Skeletal muscle cell (primary cell): ENCODE measurements at regions not wholly inside any gene's neighbourhood (a gene's known extent, or its start where the extent isn't known, plus 50 kb on each side); places are given as distances from the start of the nearest gene placed in this dataset.
"Not testable (repeated sequence)": the region's sequence is repeated elsewhere in the genome, so short reads cannot be mapped to it uniquely, and the experiment has no call there.

Experiments
- DNase-seq: peaks from one replicate; pipeline ENCODE4 v3.0.0-alpha.2; 2010; ENCODE audit warnings: low read depth
- H3K4me3 ChIP-seq: 2 replicates; pipeline ENCODE4 v1.5.1; 2011; ENCODE audit warnings: low read depth, mild to moderate bottlenecking, control low read depth, low read length, moderate library complexity

DNA sequence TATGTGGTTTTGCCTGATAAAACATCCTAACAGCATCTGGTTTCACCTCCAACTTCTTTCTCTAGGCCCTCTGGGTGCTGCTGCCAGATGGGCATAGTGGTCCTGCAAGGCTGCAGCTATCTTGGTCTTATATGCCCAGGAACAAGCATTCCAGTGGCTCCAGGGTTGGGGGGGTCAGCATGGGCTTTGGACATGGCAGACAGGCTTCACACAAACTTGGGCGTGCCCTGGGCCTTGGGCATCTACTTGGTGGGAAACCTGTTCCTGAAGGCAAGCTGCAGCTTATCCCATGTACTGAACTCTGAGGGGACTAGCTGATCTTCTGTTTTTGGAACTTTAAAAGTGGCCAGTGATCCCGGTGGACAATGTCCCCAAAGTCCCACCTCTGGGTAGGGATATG, 54.9 kb upstream of the ZNF678 start:
- DNase-seq, result no peak
- H3K4me3 ChIP-seq, result no peak overlapping the region

DNA sequence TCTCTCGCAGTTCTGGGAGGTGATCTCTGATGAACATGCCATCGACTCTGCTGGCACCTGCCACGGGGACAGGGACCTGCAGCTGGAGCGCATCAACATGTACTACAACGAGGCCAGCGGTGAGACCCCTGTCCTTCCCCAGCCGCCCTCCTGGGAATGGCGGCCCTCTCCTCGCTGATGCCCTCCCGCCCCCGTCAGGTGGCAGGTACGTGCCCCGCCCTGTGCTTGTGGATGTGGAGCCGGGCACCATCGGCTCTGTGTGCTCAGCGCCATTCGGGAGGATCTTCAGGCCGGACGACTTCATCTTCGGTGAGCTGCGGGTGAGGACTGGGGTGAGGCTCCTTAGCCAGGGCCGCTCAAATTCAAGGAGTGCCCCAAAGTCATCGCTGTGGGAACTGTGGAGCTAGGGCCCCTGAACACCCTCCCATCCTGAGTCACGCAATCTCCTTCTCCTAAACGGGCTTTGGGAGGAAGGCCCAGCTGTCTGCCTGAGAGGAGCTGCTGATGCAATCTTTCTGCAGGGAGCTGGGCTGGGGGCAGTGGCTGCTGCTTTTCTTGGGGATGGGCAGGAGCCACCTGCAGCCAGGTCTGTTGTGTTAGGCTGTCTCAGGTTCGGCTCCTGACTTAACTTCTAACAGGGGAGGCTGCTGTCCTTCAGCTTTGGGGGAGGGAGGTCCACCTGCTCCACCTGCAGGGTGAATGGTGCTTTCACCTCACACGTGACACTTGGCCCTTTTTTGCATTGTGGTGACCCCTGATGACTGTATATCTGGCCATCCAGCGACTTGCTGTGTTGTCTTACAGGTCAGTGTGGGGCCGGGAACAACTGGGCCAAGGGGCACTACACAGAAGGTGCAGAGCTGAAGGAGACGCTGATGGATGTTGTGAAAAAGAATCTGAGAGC, 56.6 kb upstream of the ZNF678 start:
- H3K4me3 ChIP-seq, DNase-seq: not testable (repeated sequence)

DNA sequence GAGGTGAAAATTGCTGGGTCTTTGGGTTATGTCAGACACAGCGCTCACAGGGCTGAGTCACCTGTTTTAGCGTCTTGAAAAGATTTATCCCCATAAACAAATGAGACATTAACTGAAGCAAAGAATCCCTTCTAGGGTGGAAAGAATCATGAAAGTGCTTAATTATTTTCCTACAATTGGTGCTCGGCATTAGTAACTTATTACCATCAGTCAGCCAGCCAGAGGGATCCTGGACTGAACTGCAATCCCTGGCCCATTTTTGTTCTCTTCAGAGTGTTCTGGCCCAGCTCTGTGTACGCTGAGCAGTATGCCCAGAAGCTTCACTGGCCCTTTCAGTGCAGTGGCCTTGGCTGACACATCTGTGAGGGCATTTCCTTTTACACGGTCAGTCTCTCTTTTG, 67.3 kb upstream of the ZNF678 start:
- not testable (repeated sequence) for H3K4me3 ChIP-seq, DNase-seq

DNA sequence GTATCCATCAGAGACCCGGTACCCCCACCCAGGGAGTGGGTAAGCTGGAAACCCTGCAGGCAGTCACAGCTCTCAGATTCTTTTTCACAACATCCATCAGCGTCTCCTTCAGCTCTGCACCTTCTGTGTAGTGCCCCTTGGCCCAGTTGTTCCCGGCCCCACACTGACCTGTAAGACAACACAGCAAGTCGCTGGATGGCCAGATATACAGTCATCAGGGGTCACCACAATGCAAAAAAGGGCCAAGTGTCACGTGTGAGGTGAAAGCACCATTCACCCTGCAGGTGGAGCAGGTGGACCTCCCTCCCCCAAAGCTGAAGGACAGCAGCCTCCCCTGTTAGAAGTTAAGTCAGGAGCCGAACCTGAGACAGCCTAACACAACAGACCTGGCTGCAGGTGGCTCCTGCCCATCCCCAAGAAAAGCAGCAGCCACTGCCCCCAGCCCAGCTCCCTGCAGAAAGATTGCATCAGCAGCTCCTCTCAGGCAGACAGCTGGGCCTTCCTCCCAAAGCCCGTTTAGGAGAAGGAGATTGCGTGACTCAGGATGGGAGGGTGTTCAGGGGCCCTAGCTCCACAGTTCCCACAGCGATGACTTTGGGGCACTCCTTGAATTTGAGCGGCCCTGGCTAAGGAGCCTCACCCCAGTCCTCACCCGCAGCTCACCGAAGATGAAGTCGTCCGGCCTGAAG, 69.3 kb upstream of the ZNF678 start:
- not testable (repeated sequence) for H3K4me3 ChIP-seq, DNase-seq

DNA sequence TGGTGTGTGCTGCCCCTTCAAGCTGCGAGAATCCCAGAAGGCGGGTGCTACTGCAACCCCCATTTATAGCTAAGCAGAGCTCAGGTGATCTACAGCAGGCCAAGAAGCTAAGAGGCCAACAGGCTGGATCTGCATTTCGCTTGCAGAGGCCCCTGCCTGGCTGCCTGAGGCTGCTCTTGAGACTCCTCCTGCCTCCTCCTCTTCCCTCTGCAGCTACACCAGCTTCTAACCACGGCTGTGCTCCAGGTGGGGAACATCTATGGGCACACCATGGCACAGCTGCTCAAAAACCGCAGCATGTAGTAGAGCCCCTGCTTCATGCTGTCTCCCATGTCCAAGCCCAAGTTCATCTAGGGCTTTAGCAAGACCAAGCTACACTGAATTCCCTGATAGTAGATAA, 72.9 kb upstream of the ZNF678 start:
- no peak overlapping the region for H3K4me3 ChIP-seq
- DNase-seq, result no peak

DNA sequence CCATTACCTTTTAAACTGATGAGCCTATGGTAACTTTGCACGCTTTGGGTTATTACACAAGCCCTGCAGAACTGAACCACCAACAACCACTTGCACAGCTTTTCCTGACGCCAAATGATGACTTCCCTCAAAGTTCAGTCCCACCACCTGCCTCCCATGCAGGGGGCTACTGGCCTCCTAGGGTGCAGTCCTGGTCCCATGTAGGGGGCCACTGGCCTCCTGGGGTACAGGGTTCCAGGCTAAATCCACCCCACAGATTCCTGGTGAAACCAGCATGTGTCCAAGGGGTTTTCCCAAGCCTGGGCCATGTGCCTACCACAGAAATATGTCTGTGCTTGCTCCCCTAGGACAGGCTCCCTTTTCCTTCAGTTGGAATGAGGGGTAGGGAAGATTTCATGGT, 73.4 kb upstream of the ZNF678 start:
- H3K4me3 ChIP-seq, result no peak overlapping the region
- DNase-seq, result no peak

DNA sequence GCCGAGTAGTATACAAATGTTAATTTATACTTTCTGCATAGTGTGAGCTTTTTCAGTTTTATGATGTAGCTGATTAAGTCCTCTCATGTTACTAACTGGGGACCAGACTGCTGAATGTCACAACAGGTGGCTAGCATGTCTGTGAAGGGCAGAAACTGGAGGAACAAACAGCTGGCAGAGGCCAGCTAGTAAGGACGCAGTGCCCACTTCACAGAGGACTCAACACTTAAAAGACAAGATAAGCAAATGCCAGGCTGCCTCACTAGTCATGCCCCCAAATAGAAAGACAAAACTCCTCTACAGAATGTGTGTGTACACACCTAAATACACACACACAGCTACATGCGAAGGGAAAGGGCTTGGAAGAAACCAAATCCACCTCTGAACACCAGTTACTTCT, 73.8 kb upstream of the ZNF678 start:
- H3K4me3 ChIP-seq, result no peak overlapping the region
- no peak for DNase-seq

DNA sequence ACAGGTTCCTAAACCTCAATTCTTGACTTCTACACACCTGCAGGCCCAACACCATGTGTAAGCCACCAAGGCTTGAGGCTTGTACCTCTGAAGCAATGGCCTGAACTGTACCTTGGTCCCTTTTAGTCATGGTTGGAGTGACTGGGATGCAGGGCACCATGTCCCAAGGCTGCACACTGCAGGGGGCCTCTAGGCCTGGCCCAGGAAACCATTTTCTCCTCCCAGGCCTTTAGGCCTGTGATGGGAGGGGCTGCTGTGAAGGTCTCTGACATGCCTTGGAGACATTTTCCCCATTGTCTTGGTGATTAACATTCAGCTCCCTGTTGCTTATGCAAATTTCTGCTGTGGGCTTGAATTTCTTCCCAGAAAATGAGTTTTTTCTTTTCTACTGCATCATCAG, 75.8 kb upstream of the ZNF678 start:
- no peak for DNase-seq
- H3K4me3 ChIP-seq, result no peak overlapping the region

DNA sequence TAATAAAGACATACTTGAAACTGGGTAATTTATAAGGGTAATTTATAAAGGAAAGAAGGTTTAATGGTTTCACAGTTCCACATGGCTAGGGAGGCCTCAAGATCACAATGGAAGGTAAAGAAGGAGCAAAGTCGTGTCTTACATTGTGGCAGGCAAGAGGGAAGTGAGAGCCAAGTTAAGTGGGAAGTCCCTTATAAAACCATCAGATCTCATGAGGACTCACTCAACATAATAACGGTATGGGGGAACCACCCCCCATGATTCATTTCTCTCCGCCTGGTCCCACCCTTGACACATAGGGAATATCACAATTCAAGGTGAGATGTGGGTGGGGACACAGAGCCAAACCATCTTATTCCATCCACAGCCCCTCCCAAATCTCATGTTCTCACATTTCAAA, 76.8 kb upstream of the ZNF678 start:
- no peak for DNase-seq
- H3K4me3 ChIP-seq, result no peak overlapping the region

DNA sequence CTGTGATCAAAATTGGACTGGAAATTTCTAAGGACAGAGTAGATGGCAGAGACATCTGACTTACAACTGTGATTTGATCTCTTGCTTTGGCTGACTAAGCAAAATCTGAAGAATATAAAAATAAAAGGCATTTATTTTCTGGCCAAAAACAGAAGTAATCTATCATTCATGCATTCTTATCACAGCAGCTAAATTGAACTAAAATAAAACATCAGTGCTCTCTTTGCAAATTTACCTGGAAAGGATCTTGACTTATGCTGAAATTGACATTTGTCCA, 81.4 kb upstream of the ZNF678 start:
- H3K4me3 ChIP-seq, result no peak overlapping the region
- DNase-seq, result no peak

DNA sequence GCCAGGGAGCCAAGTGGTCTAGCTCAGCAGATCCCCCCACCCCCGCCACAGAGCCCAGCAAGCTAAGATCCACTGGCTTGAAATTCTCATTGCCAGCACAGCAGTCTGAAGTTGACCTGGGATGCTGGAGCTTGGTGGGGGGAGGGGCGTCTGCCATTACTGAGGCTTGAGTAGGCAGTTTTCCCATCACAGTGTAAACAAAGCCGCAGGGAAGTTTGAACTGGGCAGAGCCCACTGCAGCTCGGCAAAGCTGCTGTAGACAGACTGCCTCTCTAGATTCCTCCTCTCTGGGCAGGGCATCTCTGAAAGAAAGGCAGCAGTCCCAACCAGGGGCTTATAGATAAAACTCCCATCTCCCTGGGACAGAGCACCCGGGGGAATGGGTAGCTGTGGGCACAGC, 89.3 kb upstream of the ZNF678 start:
- DNase-seq, H3K4me3 ChIP-seq: not testable (repeated sequence)

DNA sequence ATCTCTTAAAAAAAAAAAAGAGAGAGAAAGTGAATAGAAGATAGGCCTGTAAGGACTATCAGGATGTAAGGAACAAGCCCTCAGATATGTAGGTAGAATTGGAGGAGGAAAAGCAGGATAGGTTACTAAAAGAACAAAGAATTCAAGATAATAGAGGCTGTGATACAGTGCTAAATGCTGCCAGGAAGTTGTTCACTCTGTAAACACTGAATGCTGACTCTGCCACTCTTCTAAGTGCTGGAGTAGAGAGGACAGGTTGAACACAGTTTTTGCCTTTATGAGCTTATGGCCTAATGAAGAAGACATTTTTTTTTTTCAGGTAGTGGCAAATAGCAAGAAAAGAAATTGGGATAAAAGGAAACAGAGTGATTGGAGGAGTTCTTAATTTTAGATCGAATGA, 90.6 kb upstream of the ZNF678 start:
- DNase-seq, result no peak

DNA sequence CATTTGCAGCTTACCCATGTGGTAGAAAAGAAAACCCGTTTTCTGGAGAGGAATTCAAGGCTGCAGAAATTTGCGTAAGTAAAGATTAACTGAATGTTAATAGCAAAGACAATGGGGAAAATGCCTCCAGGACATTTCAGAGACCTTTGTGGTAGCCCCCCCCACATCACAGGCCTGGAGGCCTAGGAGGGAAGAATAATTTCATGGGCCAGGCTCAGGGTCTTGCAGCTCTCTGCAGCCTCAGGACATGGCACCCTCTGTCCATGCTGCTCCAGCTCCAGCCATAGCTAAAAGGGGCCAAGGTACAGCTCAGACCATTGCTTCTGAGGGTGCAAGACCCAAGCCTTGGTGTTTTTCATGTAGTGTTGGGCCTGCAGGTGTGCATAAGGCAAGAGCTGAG, 92.7 kb upstream of the ZNF678 start:
- DNase-seq, result no peak
- no peak overlapping the region for H3K4me3 ChIP-seq

More for the DNA sequence above, 90.6 kb upstream of the ZNF678 start:
- no peak overlapping the region for H3K4me3 ChIP-seq

DNA sequence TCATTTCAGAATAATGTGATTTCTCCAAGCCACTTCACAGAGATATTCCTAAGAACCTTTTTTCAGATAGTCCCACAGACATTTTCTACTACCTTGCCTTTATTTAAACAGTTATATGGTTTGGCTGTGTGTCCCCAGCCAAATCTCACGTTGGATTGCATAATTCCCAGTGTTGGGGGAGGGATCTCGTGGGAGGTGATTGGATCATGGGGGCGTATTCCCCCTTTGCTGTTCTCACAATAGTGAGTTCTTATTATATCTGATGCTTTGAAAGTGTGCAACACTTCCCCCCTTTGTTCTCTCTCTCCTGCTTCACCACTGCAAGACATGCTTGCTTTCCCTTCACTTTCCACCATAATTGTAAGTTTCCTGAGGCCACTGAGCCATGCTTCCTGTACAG, 93.6 kb upstream of the ZNF678 start:
- no peak for DNase-seq
- no peak overlapping the region for H3K4me3 ChIP-seq

DNA sequence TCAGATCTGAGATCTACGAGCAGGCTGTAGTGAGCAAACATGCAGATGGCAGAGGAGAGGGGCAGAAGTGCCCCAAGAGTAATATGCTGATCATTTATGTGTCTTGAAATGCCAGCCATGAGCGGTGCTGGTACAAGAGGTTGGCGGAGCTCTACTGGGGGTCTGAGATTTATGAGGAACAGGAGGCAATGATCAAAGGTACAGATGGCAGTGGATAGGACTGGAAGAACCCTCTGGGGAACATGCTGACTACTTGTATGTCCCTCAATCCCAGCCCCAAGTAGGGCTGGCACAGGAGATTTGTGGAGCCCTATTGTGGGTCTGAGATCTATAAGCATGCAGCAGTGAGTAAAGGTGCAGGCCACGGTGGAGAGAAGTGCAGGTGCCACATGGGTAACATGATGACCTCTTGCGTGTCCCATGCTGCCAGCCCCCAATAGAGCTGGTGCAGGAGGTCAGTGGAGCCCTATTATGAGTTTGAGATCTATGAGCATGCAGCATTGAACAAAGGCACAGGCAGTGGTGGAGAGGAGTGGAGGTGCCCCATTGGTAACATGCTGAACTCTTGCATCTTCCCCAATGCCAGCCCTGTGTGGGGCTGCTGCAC, 97.2 kb upstream of the ZNF678 start:
- no peak overlapping the region for H3K4me3 ChIP-seq
- no peak for DNase-seq

DNA sequence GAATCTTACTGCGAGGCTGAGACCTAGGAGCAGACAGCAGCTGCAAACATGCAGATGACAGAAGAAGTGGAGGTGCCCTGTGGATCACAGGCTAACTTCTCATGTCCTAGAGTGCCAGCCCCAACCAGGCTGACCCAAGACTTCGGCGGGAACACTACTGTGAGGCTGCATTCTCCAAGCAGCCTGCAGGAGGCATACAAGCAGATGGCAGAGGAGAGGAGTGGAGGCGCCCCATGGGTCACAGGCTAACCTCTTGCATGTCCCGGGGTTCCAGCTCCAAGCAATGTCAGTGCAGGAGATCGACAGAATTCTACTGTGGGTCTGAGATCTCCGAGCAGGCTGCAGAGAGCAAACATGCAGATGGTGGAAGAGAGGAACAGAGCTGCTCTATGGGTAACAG, 98.1 kb upstream of the ZNF678 start:
- no peak for DNase-seq

DNA sequence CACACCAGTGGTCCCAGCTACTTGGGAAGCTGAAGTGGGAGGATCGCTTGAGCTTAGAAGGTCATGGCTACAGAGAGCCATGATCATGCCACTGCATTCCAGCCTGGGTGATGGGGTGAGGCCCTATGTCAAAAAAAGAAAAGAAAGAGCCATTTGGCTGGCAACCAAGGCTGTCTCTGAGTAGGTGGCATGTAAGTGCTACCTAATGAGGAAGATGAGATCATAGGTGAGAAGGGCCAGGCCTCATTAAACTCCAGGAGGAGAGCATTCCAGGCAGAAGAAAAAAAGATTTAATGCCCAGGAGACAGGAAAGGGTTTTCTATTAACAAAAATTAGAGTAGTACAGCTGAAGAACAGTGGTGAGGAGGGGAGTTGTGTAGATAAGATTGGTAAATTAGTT, 103.4 kb upstream of the ZNF678 start:
- no peak for DNase-seq
- H3K4me3 ChIP-seq, result no peak overlapping the region

More for the DNA sequence above, 98.1 kb upstream of the ZNF678 start:
- H3K4me3 ChIP-seq, result no peak overlapping the region

DNA sequence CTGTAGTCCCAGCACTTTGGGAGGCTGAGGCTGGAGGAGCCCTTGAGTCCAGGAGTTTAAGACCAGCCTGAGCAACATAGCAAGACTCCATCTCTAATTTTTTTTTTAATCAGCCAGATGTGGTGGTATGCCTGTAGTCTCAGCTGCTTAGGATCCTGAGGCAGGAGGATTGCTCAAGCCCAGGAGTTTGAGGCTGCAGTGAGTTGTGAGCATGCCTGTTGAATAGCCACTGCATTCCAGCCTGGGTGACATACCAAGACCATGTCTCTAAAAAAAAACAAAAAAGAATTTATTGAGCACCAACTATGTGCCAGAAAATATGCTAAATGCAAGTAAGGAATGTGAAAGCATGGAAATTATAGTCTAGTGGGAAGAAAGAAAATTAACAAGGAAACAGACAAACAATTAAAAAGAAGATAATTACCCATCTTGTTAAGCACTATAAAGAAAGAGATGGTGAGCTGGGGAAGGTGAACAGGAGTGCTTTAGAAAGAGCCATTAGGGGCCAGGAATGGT, 104.0 kb upstream of the ZNF678 start:
- no peak overlapping the region for H3K4me3 ChIP-seq

DNA sequence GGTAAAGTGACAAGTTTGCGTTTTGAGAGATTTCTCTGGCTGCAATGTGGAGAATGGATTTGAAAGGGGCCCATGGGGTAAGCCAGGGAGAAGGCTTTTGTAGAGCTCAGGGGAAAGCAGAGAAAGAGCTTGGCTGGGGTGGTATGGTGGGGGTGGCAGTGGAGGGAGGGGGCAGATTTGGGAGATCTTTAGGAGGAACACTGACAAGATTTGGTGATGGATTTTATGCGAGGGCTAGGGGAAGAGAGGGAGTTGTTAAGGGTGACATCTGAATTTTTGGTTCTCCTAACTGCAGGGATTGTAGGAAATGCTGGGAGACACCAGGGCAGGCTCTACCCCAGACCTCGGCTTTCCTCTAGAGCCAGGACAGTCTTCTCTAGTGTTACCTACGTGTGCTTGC, 108.7 kb upstream of the ZNF678 start:
- H3K4me3 ChIP-seq, result no peak overlapping the region
- no peak for DNase-seq

More for the DNA sequence above, 104.0 kb upstream of the ZNF678 start:
- DNase-seq, result no peak

DNA sequence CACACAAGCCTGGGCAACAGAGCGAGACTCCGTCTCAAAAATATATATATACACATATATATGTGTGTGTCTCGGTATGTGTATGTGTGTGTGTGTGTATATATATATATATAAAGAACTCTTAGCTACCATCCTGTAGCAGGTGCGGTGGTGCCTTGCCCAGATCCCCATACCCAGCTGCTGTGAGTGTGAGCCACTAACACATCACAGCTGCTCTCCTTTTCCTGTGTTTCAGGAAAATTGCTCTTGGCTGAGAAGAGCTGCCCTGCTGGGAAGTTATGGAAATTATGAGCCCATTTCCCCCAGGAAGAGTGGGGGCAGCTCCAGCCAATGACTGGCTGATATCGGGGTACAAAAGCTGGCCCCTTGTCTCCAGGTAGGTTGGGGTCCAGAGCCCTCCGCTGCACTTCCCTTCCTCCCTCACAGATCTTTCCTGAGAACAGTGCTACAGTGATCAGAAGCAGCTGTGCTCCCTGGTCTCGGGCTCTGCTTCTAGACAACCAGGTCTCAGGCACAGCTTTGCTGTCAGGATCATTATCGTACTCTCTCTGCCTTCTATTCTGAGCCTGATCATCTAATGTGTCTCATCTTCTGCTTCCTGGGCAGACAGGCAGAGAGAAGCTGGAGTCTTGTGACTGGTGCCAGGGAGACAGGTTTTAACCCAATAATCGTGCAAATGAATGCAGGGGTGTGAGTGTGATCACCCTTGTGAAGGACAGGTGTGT, 109.6 kb upstream of the ZNF678 start:
- DNase-seq, result no peak
- H3K4me3 ChIP-seq, result no peak overlapping the region
